ENCODE measurements at regions not wholly inside any gene's neighbourhood (a gene's known extent, or its start where the extent isn't known, plus 50 kb on each side); places are given as distances from the start of the nearest gene placed in this dataset.

DNA sequence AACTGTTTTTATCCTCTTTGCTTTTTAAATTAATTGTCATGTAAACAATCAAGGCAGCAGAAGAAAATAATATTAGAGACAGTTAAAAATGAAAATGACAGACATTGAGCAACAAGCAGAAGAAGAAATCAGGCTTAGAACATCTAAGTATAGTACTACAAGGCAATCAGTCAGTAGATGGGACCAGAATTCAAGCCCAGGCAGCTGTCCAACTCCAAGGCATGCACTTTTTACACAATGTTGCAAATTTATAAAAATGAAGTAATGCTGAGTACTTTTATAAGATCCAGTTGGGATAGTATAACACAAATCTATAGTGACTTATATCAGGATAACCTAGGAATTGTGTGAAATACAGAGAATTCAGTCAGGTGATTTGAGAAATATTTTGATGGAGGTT, 2815.8 kb downstream of the PCDH9 start:
- TF ChIP-seq CTCF (IDR thresholded peaks at IDR 0.05) (no peak), POLR2AphosphoS5 (IDR thresholded peaks at IDR 0.05) (no peak), POLR2A (IDR thresholded peaks at IDR 0.05; ENCODE audit: low read depth) (no peak)

Measured in esophagus muscularis mucosa (tissue), 3 donors.